HG03520 (cell line): ENCODE measurements at regions not wholly inside any gene's neighbourhood (a gene's known extent, or its start where the extent isn't known, plus 50 kb on each side); places are given as distances from the start of the nearest gene placed in this dataset.
A peak's percentile ranks its signal among the peaks of the same experiment; 100 is the strongest.
"Not testable (repeated sequence)": the region's sequence is repeated elsewhere in the genome, so short reads cannot be mapped to it uniquely, and the experiment has no call there.

Experiments
- ATAC-seq: cut with Tn5 transposase; IDR thresholded peaks from one replicate; pipeline ENCODE4 v1.9.1; 2021; ENCODE audit warnings: mild to moderate bottlenecking, moderate library complexity; ENCODE audit not compliant: unreplicated experiment

DNA sequence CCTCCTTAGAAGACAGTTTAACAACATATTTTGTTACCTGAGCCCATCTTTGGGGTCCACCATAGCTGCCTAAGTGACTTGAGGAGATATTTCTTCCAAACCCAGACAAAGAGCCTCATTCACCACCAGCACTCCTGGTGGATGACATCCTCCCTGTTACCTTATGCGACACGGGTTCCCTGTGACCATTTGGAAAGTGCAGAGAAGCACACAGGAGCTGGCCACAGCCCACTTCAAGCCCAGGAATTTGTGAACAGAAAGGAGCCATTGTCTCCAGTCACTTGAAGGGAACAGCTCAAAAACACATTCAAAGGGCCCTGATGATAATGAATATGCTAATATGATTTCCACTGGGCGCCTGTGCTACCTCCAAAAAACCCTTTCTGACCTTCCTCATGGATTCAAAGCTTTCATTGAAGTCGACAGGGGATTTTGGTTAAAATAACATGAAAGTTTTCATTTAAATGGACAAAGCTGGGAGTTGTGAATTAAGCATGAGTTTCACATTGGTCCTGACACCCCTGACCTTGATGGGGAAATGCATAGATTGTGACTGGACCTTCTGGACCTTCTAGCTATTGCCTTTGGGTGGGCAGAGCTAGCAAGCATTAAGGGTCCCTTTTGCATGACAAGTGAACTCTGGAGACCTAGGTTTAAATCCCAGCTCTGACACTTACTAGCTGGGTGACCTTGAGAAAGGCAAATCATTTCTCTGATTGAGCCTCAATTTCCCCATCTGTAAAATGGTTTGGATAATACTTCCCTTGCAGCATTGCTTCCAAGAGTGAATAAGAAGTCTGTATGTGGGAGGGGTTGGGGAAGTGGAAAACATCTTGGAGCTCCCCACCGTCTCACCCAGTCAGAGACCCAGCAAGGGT, 83.3 kb upstream of the SIRPA start:
- no peak for ATAC-seq

- ATAC-seq, result no peak
Measured at GRCh38 chr20:1810926-1811620, 84.1 kb upstream of the SIRPA start.

GRCh38 chr20:1810572-1810925, 84.7 kb upstream of the SIRPA start:
- no peak for ATAC-seq

DNA sequence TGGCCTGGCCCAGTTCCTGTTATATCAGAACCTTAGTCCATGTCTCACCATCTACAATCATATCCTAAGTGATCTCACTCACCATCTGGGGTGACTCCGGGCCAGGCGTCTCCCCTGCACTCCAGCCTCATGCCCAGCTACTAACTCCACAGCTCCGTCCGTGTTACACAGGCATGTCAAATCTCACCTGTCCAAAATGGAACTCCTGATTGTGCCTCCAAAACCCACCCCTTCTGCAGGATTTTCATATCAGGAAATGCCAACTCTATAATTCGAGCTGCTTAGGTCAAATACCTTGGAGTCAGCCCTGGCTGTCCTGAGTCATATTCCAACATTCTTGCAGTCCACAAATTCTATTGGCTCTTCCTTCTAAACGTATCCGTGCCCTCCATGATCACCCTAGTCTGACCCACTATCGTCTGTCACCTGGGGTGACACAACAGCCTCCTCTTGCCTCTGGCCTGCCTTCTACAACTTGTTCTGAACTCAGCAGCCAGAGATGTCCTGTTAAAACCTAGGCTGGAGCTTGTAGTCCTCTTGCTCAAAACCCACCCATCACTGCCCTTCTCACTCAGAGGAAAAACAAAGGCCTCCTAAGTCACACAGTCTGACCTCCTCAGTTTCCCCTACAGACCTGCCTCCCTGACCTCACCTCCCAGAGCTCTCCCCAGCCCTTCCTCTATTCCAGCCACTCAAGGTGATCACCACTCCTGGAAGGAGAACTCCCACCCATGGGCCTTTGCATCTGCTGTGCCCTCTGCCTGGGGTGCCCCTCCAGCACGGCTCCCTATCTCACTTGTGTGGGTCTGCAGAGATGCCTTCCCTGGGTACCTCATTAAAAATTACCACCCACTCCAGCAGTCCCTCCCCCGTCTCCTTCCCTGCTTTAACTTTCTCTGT, 85.3 kb upstream of the SIRPA start:
- ATAC-seq, result no peak

GRCh38 chr20:1809131-1809572, 86.1 kb upstream of the SIRPA start:
- no peak for ATAC-seq

GRCh38 chr20:1808101-1808500, 87.1 kb upstream of the SIRPA start:
- ATAC-seq, result no peak

DNA sequence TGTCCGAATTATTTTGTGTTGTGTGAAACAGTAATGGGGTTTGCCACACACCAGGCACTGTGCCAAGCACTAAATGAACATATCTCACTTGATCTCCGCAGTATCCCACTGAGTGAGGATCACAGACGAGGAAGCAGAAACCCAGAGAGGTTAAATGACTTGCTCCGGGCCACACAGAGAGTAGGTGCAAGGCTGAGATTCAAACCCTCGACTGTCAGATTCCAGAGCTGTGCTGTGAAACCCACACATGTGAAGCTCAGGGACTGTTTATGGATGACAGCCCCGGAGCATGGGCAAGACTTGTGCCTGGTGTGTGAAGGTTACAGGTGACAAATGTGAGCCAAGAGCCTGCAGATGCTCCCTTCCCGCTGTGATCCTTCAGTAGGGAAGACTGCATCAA, 87.8 kb upstream of the SIRPA start:
- no peak for ATAC-seq

DNA sequence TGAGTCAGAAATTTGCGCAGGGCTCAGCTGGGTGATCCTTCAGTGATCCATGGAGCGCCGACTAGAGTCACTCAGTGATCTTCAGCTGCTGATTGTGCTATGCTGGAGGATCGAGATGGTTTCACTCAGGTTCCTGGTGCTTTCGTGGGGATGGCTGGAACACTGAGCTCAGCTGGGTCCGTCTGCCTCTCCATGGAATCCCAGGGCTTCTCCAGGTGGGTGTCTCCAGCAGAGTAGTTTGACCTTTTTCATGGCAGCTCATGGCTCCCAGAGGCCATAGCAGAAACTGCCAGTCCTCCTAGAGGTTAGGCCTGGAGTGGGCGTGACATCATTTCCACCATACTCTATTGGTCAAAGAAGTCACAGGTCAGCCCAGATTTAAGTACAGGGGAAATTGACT, 88.8 kb upstream of the SIRPA start:
- no peak for ATAC-seq

GRCh38 chr20:1805816-1806215, 89.4 kb upstream of the SIRPA start:
- ATAC-seq, result no peak

DNA sequence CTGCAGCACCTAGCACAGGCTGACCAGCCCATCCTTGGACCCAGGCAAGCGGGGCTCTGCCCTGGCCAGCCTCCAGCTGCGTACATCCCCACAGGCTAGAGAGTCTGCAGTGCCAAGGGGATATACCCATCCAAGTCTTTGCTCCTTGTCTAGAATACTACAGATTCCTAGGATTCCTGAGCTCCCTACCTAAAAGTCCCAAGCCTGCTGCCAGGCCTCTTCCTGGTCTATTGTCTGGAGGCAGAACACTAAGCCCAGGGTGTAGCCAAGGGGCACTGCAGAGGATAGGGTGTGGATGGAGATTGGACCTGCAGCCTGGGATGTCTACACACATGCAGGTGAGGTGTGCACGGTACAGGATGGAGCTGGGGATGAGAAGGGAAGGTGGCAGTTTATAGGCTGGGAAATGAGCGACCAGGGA, 90.0 kb upstream of the SIRPA start:
- no peak for ATAC-seq

GRCh38 chr20:1804554-1804956, 90.7 kb upstream of the SIRPA start:
- no peak for ATAC-seq

DNA sequence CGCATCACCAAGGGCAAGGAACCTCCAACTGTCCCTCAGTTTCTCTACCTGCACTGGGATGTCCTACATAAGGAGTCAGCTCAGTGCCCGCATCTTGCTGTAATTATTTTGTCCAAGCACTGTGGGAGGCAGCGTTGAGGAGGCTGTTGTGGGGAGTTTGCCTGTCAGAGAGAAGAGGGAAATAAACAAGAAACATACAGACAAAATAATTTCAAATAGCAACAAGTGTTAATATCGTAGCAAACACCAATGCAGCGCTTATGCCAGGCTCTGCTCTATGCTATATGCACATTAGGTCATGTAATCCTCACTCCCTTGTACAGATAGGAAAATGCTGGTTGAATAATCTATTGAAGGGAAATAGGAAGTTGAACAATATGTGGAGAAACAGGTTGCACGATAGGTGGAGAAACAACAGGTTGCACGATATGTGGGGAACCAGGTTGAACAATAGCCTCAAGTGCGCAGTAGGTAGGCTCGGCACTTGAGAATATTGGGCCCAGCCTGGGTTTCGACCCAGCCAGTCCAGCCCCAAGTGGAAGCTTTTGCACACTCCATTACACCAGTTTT, 91.2 kb upstream of the SIRPA start:
- no peak for ATAC-seq

- ATAC-seq, result no peak
Measured at GRCh38 chr20:1803061-1803931, 91.9 kb upstream of the SIRPA start.

DNA sequence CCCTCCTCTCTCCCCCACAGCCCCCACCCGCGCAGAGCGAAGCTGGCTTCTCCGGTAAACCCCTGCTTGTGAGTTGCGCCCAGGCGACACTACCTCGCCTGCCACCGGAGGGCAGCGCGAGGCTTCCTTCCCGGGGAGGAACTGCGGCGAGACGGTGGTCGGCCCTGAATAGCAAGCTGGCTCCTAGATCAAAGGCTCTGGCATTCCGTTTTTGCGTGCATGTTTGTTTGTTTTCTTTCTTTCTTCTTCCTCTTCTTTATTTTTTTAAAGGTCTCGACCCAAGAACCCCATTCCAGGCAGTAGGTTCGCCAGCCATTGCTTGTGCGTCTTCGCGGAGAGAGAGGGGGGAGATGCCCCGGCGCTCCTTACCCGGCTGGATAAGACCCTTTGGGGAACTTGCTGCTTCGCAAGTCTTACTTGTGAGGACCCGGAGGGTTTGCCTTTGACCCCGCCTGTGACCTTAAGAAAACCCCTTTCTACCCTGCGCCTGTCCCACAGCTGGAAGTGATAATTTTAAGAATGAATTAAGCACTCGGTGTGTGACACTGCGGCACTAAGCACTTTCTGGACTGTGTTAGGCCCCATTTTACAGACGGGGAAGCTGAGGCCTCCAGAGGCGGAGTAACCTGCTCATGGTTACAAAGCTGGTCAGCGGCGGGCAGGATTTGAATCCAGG, 92.7 kb upstream of the SIRPA start:
- peak; percentile 56 for ATAC-seq

DNA sequence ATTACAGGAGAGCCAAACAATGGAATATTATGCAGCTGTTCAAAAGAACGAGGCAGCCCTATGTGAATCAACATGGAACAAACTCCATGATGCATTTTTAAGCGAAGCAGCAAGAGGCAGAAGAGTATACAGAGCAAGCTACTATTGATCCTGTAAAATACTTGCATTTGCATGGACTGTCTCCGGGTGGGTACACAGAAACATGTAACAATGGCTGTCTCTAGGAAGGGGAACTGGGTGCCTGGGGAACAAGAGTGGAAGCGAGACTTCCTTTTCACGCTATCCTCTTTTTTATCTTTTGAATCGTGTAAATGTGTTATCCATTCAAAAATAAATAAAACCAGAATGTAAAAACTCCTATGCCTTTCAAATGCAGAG, 93.3 kb upstream of the SIRPA start:
- ATAC-seq, result no peak

- ATAC-seq, result no peak
Measured at GRCh38 chr20:1801225-1801928, 93.8 kb upstream of the SIRPA start.

GRCh38 chr20:1800777-1801176, 94.4 kb upstream of the SIRPA start:
- ATAC-seq, result no peak

- no peak for ATAC-seq
Measured at GRCh38 chr20:1800180-1800579, 95.0 kb upstream of the SIRPA start.

DNA sequence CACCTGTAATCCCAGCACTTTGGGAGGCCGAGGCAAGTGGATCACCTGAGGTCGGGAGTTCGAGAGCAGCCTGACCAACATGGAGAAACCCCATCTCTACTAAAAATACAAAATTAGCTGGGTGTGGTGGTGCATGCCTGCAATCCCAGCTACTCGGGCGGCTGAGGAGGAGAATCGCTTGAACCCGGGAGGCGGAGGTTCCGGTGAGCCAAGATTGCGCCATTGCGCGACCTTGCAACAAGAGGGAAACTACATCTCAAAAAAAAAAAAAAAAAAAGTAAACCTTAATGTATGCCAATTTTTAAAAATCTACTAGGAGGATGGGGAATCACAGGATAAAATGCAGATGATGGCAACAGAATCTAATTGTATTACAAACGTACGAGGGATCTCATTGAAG, 95.5 kb upstream of the SIRPA start:
- ATAC-seq, result not testable (repeated sequence)
